Neural progenitor cell (in vitro differentiated cells): ENCODE measurements at regions not wholly inside any gene's neighbourhood (a gene's known extent, or its start where the extent isn't known, plus 50 kb on each side); places are given as distances from the start of the nearest gene placed in this dataset.

ENCODE experiments used
- DNase-seq: peaks from one replicate; pipeline ENCODE4 v3.0.0-alpha.2; 2016; ENCODE audit warnings: low spot score
- H2AFZ ChIP-seq: fragments of 200-600 bp; sonication (generic); replicated peaks from 2 replicates; pipeline ENCODE4 v1.6.1; 2016; ENCODE audit warnings: antibody characterized with exemption
- H3F3A ChIP-seq: fragments of 200-600 bp; sonication (generic); 2 replicates; pipeline ENCODE4 v1.6.1; 2016; ENCODE audit warnings: antibody characterized with exemption, low read depth
- H3K27ac ChIP-seq: fragments of 200-600 bp; sonication (generic); 2 replicates; pipeline ENCODE4 v1.5.1; 2016; ENCODE audit warnings: mild to moderate bottlenecking
- H3K27me3 ChIP-seq: fragments of 200-600 bp; sonication (generic); 2 replicates; pipeline ENCODE4 v1.6.1; 2016; ENCODE audit warnings: mild to moderate bottlenecking, moderate library complexity
- H3K36me3 ChIP-seq: fragments of 200-600 bp; sonication (generic); 2 replicates; pipeline ENCODE4 v1.5.1; 2016
- H3K4me1 ChIP-seq: fragments of 200-600 bp; sonication (generic); 2 replicates; pipeline ENCODE4 v1.6.1; 2016; ENCODE audit warnings: mixed run types
- H3K4me2 ChIP-seq: fragments of 200-600 bp; sonication (generic); 2 replicates; pipeline ENCODE4 v1.6.1; 2016
- H3K4me3 ChIP-seq: fragments of 200-600 bp; sonication (generic); 2 replicates; pipeline ENCODE4 v1.5.1; 2016
- H3K79me2 ChIP-seq: fragments of 200-600 bp; sonication (generic); 2 replicates; pipeline ENCODE4 v1.6.1; 2016; ENCODE audit warnings: low read depth
- H3K9ac ChIP-seq: fragments of 200-600 bp; sonication (generic); 2 replicates; pipeline ENCODE4 v1.6.1; 2016
- H3K9me3 ChIP-seq: fragments of 200-600 bp; sonication (generic); 2 replicates; pipeline ENCODE4 v1.5.1; 2016; ENCODE audit warnings: low read depth
- H4K20me1 ChIP-seq: fragments of 200-600 bp; sonication (generic); 2 replicates; pipeline ENCODE4 v1.6.1; 2016; ENCODE audit warnings: low read depth
- H3K27ac Mint-ChIP-seq: 3 replicates; pipeline ENCODE4 v1.8.0; 2021; ENCODE audit warnings: mixed read lengths
- H3K27me3 Mint-ChIP-seq: 2 replicates; pipeline ENCODE4 v1.8.0; 2022; ENCODE audit warnings: low read depth, mild to moderate bottlenecking, inconsistent platforms, moderate library complexity, mixed read lengths; ENCODE audit not compliant: insufficient read depth
- H3K36me3 Mint-ChIP-seq: 3 replicates; pipeline ENCODE4 v1.8.0; 2021; ENCODE audit warnings: mixed read lengths
- H3K4me1 Mint-ChIP-seq: 3 replicates; pipeline ENCODE4 v1.8.0; 2021; ENCODE audit warnings: mixed read lengths
- H3K4me3 Mint-ChIP-seq: 3 replicates; pipeline ENCODE4 v1.8.0; 2021; ENCODE audit warnings: mild to moderate bottlenecking, moderate library complexity, mixed read lengths
- H3K9me3 Mint-ChIP-seq: 3 replicates; pipeline ENCODE4 v1.8.0; 2020; ENCODE audit warnings: mixed read lengths
- EZH2 ChIP-seq: fragments of 200-600 bp; sonication (generic); IDR thresholded peaks from 2 replicates; pipeline ENCODE4 v1.6.1; 2017; ENCODE audit warnings: antibody characterized with exemption, mild to moderate bottlenecking, moderate library complexity
- EZH2phosphoT487 ChIP-seq: fragments of 200-600 bp; sonication (generic); IDR thresholded peaks from 2 replicates; pipeline ENCODE4 v1.6.1; 2017; ENCODE audit warnings: antibody characterized with exemption
- TF ChIP-seq, protein P1 (sequence below): fragments of 200-600 bp; sonication (generic); IDR thresholded peaks from 2 replicates; pipeline ENCODE4 v1.5.1; 2017; ENCODE audit warnings: antibody characterized with exemption, mild to moderate bottlenecking

DNA sequence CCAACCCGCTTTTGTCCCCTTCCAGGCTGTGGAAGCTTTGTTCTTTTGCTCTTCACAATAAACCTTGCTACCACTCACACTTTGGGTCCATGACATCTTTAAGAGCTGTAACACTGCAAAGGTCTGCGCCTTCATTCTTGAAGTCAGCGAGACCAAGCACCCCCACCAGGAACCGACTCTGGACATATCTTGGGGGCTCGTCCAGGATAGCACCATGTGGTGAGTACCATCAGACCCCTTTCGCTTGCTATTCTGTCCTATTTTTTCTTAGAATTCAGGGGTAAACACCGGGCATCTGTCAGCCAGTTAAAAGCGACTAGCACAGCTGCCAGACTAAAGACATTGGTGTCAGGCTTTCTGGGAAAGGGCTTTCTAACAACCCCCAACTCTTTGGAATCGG, 137.6 kb upstream of the PPFIA2 start:
- Histone ChIP-seq H3K4me3 (no peak overlapping the region), H4K20me1 (no peaks in the 10 kb centered on the region), H3K27ac (no peak overlapping the region), H3K4me2 (no peak overlapping the region), H3K9ac (no peak overlapping the region), H3K27me3 (no peaks in the 10 kb centered on the region), H3K4me1 (no peaks in the 10 kb centered on the region), H3K36me3 (no peaks in the 10 kb centered on the region), H2AFZ (no peak overlapping the region), H3K79me2 (no peaks in the 10 kb centered on the region), H3K9me3 (no peaks in the 10 kb centered on the region), H3F3A (no peaks in the 10 kb centered on the region)
- no peaks in the 10 kb centered on the region for H3K36me3 Mint-ChIP-seq
- H3K9me3 Mint-ChIP-seq = peaks cover 9% of the 10 kb centered on the region
- H3K4me1 Mint-ChIP-seq = no peaks in the 10 kb centered on the region
- peak; percentile 25 for DNase-seq
- H3K27me3 Mint-ChIP-seq = no peaks in the 10 kb centered on the region
- no peak overlapping the region for H3K4me3 Mint-ChIP-seq
- TF ChIP-seq EZH2 (no peak), EZH2phosphoT487 (no peak)
- TF ChIP-seq, protein P1, sequence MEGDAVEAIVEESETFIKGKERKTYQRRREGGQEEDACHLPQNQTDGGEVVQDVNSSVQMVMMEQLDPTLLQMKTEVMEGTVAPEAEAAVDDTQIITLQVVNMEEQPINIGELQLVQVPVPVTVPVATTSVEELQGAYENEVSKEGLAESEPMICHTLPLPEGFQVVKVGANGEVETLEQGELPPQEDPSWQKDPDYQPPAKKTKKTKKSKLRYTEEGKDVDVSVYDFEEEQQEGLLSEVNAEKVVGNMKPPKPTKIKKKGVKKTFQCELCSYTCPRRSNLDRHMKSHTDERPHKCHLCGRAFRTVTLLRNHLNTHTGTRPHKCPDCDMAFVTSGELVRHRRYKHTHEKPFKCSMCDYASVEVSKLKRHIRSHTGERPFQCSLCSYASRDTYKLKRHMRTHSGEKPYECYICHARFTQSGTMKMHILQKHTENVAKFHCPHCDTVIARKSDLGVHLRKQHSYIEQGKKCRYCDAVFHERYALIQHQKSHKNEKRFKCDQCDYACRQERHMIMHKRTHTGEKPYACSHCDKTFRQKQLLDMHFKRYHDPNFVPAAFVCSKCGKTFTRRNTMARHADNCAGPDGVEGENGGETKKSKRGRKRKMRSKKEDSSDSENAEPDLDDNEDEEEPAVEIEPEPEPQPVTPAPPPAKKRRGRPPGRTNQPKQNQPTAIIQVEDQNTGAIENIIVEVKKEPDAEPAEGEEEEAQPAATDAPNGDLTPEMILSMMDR = no peak
- no peak overlapping the region for H3K27ac Mint-ChIP-seq

DNA sequence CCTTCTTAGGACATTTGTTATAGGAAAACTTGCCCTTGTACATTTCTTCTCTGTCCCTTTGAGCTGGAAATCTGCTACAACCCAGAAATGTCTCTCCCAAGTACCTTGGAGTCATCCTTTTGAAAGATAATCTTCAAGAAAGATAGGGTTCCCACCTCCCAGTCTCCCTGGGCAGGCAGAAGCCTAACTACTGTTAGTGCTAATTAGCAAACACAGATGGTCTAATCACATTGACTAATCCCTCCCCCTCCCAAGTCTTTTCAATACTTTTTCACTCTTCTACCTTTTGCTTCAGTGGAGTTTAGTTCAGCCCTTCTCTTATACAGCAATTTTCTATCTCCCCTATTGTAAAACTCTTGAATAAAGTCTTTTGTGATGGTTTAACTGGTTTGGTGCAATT, 129.8 kb upstream of the PPFIA2 start:
- H3K36me3 ChIP-seq = no peaks in the 10 kb centered on the region
- no peak overlapping the region for H3K4me2 ChIP-seq
- Mint-ChIP-seq H3K27me3 (peaks cover 2% of the 10 kb centered on the region), H3K27ac (no peak overlapping the region), H3K4me3 (no peak overlapping the region), H3K9me3 (peaks cover 2% of the 10 kb centered on the region), H3K4me1 (no peaks in the 10 kb centered on the region), H3K36me3 (no peaks in the 10 kb centered on the region)
- H4K20me1 ChIP-seq = no peaks in the 10 kb centered on the region
- H3K27me3 ChIP-seq = no peaks in the 10 kb centered on the region
- no peaks in the 10 kb centered on the region for H3K9me3 ChIP-seq
- peak; percentile 51 for DNase-seq
- no peaks in the 10 kb centered on the region for H3K79me2 ChIP-seq
- H3K4me1 ChIP-seq = peaks cover 7% of the 10 kb centered on the region
- H3K27ac ChIP-seq = no peak overlapping the region
- no peak overlapping the region for H3K9ac ChIP-seq
- TF ChIP-seq EZH2 (no peak), EZH2phosphoT487 (no peak)
- TF ChIP-seq, protein P1 = no peak
- no peak overlapping the region for H3K4me3 ChIP-seq
- H2AFZ ChIP-seq = no peak overlapping the region
- no peaks in the 10 kb centered on the region for H3F3A ChIP-seq

DNA sequence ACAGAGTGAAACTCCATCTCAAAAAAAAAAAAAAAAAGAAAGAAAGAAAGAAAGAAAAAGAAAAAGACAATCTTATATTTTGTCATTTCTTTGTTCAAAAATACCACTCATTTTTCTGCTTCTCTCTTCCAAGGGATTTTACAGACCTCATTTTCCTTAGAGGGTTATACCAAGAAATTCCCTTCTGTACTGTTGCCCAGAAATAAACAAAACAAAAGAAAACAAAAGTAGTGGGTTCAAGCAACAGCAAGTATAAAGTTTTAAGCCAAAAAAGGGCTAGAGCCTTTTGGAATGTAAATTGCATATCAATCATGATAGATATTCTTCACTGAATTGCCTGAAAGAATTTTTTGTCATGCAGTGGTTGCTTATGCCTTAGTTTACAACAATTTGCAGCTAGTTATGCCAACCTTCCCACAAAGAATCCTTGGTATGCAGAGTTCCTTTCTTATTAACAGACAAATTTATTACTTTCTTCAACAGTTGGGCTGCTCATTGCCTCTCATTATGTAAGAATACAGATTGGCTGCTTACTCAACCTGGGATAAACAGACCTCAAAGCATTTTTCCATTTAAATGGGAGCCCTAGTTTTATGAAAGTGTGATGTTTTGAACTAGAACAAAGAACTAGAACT, 129.1 kb upstream of the PPFIA2 start:
- H3K9ac ChIP-seq = no peak overlapping the region
- H3F3A ChIP-seq = no peaks in the 10 kb centered on the region
- no peak overlapping the region for H3K27ac Mint-ChIP-seq
- no peaks in the 10 kb centered on the region for H3K4me1 Mint-ChIP-seq
- H3K36me3 ChIP-seq = no peaks in the 10 kb centered on the region
- peaks cover 2% of the 10 kb centered on the region for H3K27me3 Mint-ChIP-seq
- no peaks in the 10 kb centered on the region for H3K27me3 ChIP-seq
- no peaks in the 10 kb centered on the region for H3K79me2 ChIP-seq
- no peak for DNase-seq
- H3K4me3 ChIP-seq = no peak overlapping the region
- H3K27ac ChIP-seq = no peak overlapping the region
- peaks cover 7% of the 10 kb centered on the region for H3K4me1 ChIP-seq
- no peak for TF ChIP-seq EZH2phosphoT487
- TF ChIP-seq, protein P1 = no peak
- TF ChIP-seq EZH2 = no peak
- H3K9me3 ChIP-seq = no peaks in the 10 kb centered on the region
- H4K20me1 ChIP-seq = no peaks in the 10 kb centered on the region
- no peak overlapping the region for H3K4me3 Mint-ChIP-seq
- no peaks in the 10 kb centered on the region for H3K36me3 Mint-ChIP-seq
- no peak overlapping the region for H3K4me2 ChIP-seq
- no peak overlapping the region for H2AFZ ChIP-seq
- peaks cover 2% of the 10 kb centered on the region for H3K9me3 Mint-ChIP-seq
